Neural progenitor cell (in vitro differentiated cells): ENCODE measurements at regions not wholly inside any gene's neighbourhood (a gene's known extent, or its start where the extent isn't known, plus 50 kb on each side); places are given as distances from the start of the nearest gene placed in this dataset.

Experiments used
- CTCF ChIP-seq: fragments of 200-600 bp; sonication (generic); IDR thresholded peaks from 2 replicates; pipeline ENCODE4 v1.5.1; 2017; ENCODE audit warnings: antibody characterized with exemption, mild to moderate bottlenecking
- EZH2 ChIP-seq: fragments of 200-600 bp; sonication (generic); IDR thresholded peaks from 2 replicates; pipeline ENCODE4 v1.6.1; 2017; ENCODE audit warnings: antibody characterized with exemption, mild to moderate bottlenecking, moderate library complexity

GRCh38 chr2:160934991-160935390 lies 225.2 kb upstream of the TANK start:
- no peak for TF ChIP-seq CTCF
- no peak for TF ChIP-seq EZH2
